WTC11 (cell line): ENCODE measurements at regions not wholly inside any gene's neighbourhood (a gene's known extent, or its start where the extent isn't known, plus 50 kb on each side); places are given as distances from the start of the nearest gene placed in this dataset.

Experiments
- ATAC-seq: fragments of 200-7000 bp; cut with Tn5 transposase; 2 replicates; pipeline ENCODE4 v1.10.0; 2021; ENCODE audit warnings: mild to moderate bottlenecking, moderate library complexity
- CTCF ChIA-PET: fragments of 300-600 bp; sonication (Branson Sonifier 250); formaldehyde crosslinking; loops from one replicate; lab custom pipeline; 2021; ENCODE audit warnings: antibody characterized with exemption; lab: Charles Lee
- POLR2A ChIA-PET: fragments of 350-600 bp; sonication (Branson Sonifier 250); formaldehyde crosslinking; loops from one replicate; lab custom pipeline; 2021; ENCODE audit warnings: antibody characterized with exemption; lab: Charles Lee
- DNase-seq: peaks from one replicate; pipeline ENCODE4 v3.0.0; 2021; ENCODE audit warnings: low spot score
- H3K27ac Mint-ChIP-seq: 2 replicates; pipeline ENCODE4 v1.8.0; 2021; ENCODE audit warnings: mixed read lengths
- H3K27me3 Mint-ChIP-seq: 2 replicates; pipeline ENCODE4 v1.8.0; 2021; ENCODE audit warnings: low read depth, mild to moderate bottlenecking, moderate library complexity, mixed read lengths
- H3K36me3 Mint-ChIP-seq: 2 replicates; pipeline ENCODE4 v1.8.0; 2021; ENCODE audit warnings: mixed read lengths
- H3K4me1 Mint-ChIP-seq: 2 replicates; pipeline ENCODE4 v1.8.0; 2022; ENCODE audit warnings: mixed read lengths
- H3K4me3 Mint-ChIP-seq: 2 replicates; pipeline ENCODE4 v1.8.0; 2021; ENCODE audit warnings: mild to moderate bottlenecking, moderate library complexity, mixed read lengths
- H3K9me3 Mint-ChIP-seq: 2 replicates; pipeline ENCODE4 v1.8.0; 2021; ENCODE audit warnings: mixed read lengths
- AFF4 ChIP-seq: sonication (generic); formaldehyde crosslinking; IDR thresholded peaks from 2 replicates; pipeline ENCODE4 v1.8.1; 2023; ENCODE audit warnings: mild to moderate bottlenecking, missing genetic modification reagents, borderline replicate concordance
- GRHL2 ChIP-seq: fragments of 250-450 bp; sonication (Bioruptor Pico); IDR thresholded peaks from 2 replicates; pipeline ENCODE4 v1.8.0; 2022; ENCODE audit warnings: mild to moderate bottlenecking, moderate library complexity; ENCODE audit not compliant: insufficient replicate concordance, severe bottlenecking
- GTF2I ChIP-seq: fragments of 250-450 bp; sonication (Bioruptor Pico); conservative IDR thresholded peaks from 2 replicates; pipeline ENCODE4 v1.4.0; 2021; ENCODE audit warnings: mild to moderate bottlenecking
- JAZF1 ChIP-seq: fragments of 250-450 bp; sonication (Bioruptor Pico); IDR thresholded peaks from 2 replicates; pipeline ENCODE4 v1.9.0; 2021; ENCODE audit warnings: moderate library complexity, mild to moderate bottlenecking, inconsistent platforms
- KAT7 ChIP-seq: sonication (generic); formaldehyde crosslinking; IDR thresholded peaks from 2 replicates; pipeline ENCODE4 v1.8.1; 2023; ENCODE audit warnings: missing genetic modification reagents, mild to moderate bottlenecking, borderline replicate concordance
- NFYB ChIP-seq: sonication (generic); formaldehyde crosslinking; conservative IDR thresholded peaks from 2 replicates; pipeline ENCODE4 v1.8.0; 2022; ENCODE audit warnings: low read depth, missing genetic modification reagents
- NR2C2 ChIP-seq: sonication (generic); formaldehyde crosslinking; IDR thresholded peaks from 2 replicates; pipeline ENCODE4 v1.8.0; 2022; ENCODE audit warnings: mild to moderate bottlenecking, missing genetic modification reagents
- NR3C1 ChIP-seq: sonication (generic); formaldehyde crosslinking; conservative IDR thresholded peaks from 2 replicates; pipeline ENCODE4 v1.8.1; 2023; ENCODE audit warnings: low read depth, mild to moderate bottlenecking, missing genetic modification reagents
- TCF7 ChIP-seq: sonication (generic); formaldehyde crosslinking; IDR thresholded peaks from 2 replicates; pipeline ENCODE4 v1.8.0; 2022; ENCODE audit warnings: mild to moderate bottlenecking, low read depth, missing genetic modification reagents, moderate library complexity
- ZNF219 ChIP-seq: sonication (generic); formaldehyde crosslinking; IDR thresholded peaks from 2 replicates; pipeline ENCODE4 v1.8.0; 2023; ENCODE audit warnings: missing genetic modification reagents, mild to moderate bottlenecking, borderline replicate concordance
- ZNF416 ChIP-seq: fragments of 250-450 bp; sonication (Bioruptor Pico); IDR thresholded peaks from 2 replicates; pipeline ENCODE4 v1.9.0; 2021; ENCODE audit warnings: mild to moderate bottlenecking, inconsistent platforms
- TF ChIP-seq, protein P1 (sequence below): sonication (generic); formaldehyde crosslinking; IDR thresholded peaks from 2 replicates; pipeline ENCODE4 v1.8.0; 2023; ENCODE audit warnings: mild to moderate bottlenecking, missing genetic modification reagents
- TF ChIP-seq, protein P2 (sequence below): fragments of 250-450 bp; sonication (Bioruptor Pico); IDR thresholded peaks from 2 replicates; pipeline ENCODE4 v1.9.0; 2021; ENCODE audit warnings: moderate library complexity, mild to moderate bottlenecking, inconsistent platforms, borderline replicate concordance
- TF ChIP-seq, protein P3 (sequence below): fragments of 250-450 bp; sonication (Bioruptor Pico); IDR thresholded peaks from 2 replicates; pipeline ENCODE4 v1.8.0; 2021; ENCODE audit warnings: mild to moderate bottlenecking
- TF ChIP-seq, protein P4 (sequence below): sonication (generic); formaldehyde crosslinking; IDR thresholded peaks from 2 replicates; pipeline ENCODE4 v1.8.0; 2022; ENCODE audit warnings: mild to moderate bottlenecking, missing genetic modification reagents

- Mint-ChIP-seq H3K36me3 (no peaks in the 10 kb centered on the region), H3K27ac (no peak overlapping the region), H3K9me3 (no peaks in the 10 kb centered on the region), H3K27me3 (peaks cover 23% of the 10 kb centered on the region), H3K4me3 (no peak overlapping the region), H3K4me1 (peaks cover 8% of the 10 kb centered on the region)
- ChIA-PET POLR2A (no interaction called here), CTCF (no interaction called here)
- no peak for DNase-seq
- no peak for ATAC-seq
- TF ChIP-seq NFYB (CRISPR knock-in tag) (no peak), NR3C1 (CRISPR knock-in tag) (no peak), ZNF219 (no peak), JAZF1 (CRISPR knock-in tag) (no peak), NR2C2 (CRISPR knock-in tag) (no peak), KAT7 (CRISPR knock-in tag) (no peak), ZNF416 (CRISPR knock-in tag) (no peak)
- TF ChIP-seq, protein P1, sequence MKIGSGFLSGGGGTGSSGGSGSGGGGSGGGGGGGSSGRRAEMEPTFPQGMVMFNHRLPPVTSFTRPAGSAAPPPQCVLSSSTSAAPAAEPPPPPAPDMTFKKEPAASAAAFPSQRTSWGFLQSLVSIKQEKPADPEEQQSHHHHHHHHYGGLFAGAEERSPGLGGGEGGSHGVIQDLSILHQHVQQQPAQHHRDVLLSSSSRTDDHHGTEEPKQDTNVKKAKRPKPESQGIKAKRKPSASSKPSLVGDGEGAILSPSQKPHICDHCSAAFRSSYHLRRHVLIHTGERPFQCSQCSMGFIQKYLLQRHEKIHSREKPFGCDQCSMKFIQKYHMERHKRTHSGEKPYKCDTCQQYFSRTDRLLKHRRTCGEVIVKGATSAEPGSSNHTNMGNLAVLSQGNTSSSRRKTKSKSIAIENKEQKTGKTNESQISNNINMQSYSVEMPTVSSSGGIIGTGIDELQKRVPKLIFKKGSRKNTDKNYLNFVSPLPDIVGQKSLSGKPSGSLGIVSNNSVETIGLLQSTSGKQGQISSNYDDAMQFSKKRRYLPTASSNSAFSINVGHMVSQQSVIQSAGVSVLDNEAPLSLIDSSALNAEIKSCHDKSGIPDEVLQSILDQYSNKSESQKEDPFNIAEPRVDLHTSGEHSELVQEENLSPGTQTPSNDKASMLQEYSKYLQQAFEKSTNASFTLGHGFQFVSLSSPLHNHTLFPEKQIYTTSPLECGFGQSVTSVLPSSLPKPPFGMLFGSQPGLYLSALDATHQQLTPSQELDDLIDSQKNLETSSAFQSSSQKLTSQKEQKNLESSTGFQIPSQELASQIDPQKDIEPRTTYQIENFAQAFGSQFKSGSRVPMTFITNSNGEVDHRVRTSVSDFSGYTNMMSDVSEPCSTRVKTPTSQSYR (CRISPR knock-in tag): no peak
- TF ChIP-seq, protein P2, sequence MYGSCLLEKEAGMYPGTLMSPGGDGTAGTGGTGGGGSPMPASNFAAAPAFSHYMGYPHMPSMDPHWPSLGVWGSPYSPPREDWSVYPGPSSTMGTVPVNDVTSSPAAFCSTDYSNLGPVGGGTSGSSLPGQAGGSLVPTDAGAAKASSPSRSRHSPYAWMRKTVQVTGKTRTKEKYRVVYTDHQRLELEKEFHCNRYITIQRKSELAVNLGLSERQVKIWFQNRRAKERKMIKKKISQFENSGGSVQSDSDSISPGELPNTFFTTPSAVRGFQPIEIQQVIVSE (CRISPR knock-in tag): no peak
- TF ChIP-seq, protein P3, sequence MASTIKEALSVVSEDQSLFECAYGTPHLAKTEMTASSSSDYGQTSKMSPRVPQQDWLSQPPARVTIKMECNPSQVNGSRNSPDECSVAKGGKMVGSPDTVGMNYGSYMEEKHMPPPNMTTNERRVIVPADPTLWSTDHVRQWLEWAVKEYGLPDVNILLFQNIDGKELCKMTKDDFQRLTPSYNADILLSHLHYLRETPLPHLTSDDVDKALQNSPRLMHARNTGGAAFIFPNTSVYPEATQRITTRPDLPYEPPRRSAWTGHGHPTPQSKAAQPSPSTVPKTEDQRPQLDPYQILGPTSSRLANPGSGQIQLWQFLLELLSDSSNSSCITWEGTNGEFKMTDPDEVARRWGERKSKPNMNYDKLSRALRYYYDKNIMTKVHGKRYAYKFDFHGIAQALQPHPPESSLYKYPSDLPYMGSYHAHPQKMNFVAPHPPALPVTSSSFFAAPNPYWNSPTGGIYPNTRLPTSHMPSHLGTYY: no peak
Observed at GRCh38 chrX:131219271-131219670, 69.8 kb downstream of the IGSF1 start.

- POLR2A ChIA-PET: no interaction called here
- TF ChIP-seq AFF4 (CRISPR knock-in tag): no peak
- no peak for TF ChIP-seq TCF7
- no peak for TF ChIP-seq GRHL2 (CRISPR knock-in tag)
- TF ChIP-seq, protein P4, sequence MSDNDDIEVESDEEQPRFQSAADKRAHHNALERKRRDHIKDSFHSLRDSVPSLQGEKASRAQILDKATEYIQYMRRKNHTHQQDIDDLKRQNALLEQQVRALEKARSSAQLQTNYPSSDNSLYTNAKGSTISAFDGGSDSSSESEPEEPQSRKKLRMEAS: no peak
- no peak for TF ChIP-seq GTF2I (CRISPR knock-in tag)
- H3K4me3 Mint-ChIP-seq: no peak overlapping the region
Observed at GRCh38 chrX:131217989-131218388, 71.1 kb downstream of the IGSF1 start.

More at GRCh38 chrX:131217989-131218388, 71.1 kb downstream of the IGSF1 start:
- Mint-ChIP-seq H3K9me3 (no peaks in the 10 kb centered on the region), H3K4me1 (peaks cover 13% of the 10 kb centered on the region), H3K27me3 (peaks cover 23% of the 10 kb centered on the region), H3K36me3 (no peaks in the 10 kb centered on the region), H3K27ac (no peak overlapping the region)
- CTCF ChIA-PET: no interaction called here
- ATAC-seq (no peak), DNase-seq (no peak)
